Activated CD8-positive, alpha-beta T cell treated with anti-CD3 and anti-CD28 coated beads, Interleukin-2, amount 10 ng/mL, durations not matched to agents 7 days and 5 days (primary cell): ENCODE measurements at regions not wholly inside any gene's neighbourhood (a gene's known extent, or its start where the extent isn't known, plus 50 kb on each side); places are given as distances from the start of the nearest gene placed in this dataset.

Experiments
- ATAC-seq: fragments of 150-1000 bp; cut with Tn5 transposase; one replicate; pipeline ENCODE4 v1.10.0; 2021; ENCODE audit warnings: moderate library complexity
- CTCF ChIA-PET: fragments of 350-600 bp; sonication (Branson Sonifier 250); formaldehyde crosslinking; loops from one replicate; lab custom pipeline; 2021; ENCODE audit warnings: antibody characterized with exemption; lab: Charles Lee
- POLR2A ChIA-PET: fragments of 350-600 bp; sonication (Branson Sonifier 250); formaldehyde crosslinking; loops from one replicate; lab custom pipeline; 2021; ENCODE audit warnings: antibody characterized with exemption; lab: Charles Lee
- DNase-seq: peaks from one replicate; pipeline ENCODE4 v3.0.0-alpha.2; 2020
- H3K27ac Mint-ChIP-seq: one replicate; pipeline ENCODE4 v1.8.0; 2021; ENCODE audit warnings: mild to moderate bottlenecking, mixed read lengths
- H3K27me3 Mint-ChIP-seq: one replicate; pipeline ENCODE4 v1.8.0; 2021; ENCODE audit warnings: low read depth, mixed read lengths
- H3K36me3 Mint-ChIP-seq: one replicate; pipeline ENCODE4 v1.8.0; 2021; ENCODE audit warnings: low read depth, mixed read lengths
- H3K4me1 Mint-ChIP-seq: one replicate; pipeline ENCODE4 v1.8.0; 2021; ENCODE audit warnings: low read depth, mixed read lengths
- H3K4me3 Mint-ChIP-seq: one replicate; pipeline ENCODE4 v1.8.0; 2021; ENCODE audit warnings: mild to moderate bottlenecking, mixed read lengths
- H3K9me3 Mint-ChIP-seq: one replicate; pipeline ENCODE4 v1.8.0; 2022; ENCODE audit warnings: mixed read lengths; ENCODE audit not compliant: insufficient read depth

DNA sequence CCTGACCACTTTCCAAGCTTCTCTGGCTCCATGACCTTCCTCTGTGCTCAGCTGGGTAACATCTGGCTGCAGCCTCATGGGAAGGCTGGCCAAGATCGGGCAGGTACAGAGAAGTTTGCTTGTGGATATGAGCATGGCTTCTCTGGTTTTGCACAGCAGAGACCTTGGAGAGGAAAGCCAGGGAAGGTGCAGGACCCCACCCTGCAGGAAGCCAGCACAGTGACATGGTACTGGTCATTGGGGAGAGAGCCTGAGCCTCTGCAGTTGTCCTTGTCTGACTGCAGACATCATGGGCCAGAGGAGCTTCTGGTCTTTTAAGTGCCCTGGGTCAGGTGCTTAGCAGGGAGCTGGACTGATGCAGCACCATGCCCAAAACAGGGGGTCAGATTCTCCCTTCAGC is 70.6 kb upstream of the LEP start:
- no peaks in the 10 kb centered on the region for H3K36me3 Mint-ChIP-seq
- ChIA-PET CTCF (no interaction called here), POLR2A (no interaction called here)
- peaks cover 50% of the 10 kb centered on the region for H3K27me3 Mint-ChIP-seq
- H3K4me1 Mint-ChIP-seq, result peaks cover 25% of the 10 kb centered on the region
- H3K4me3 Mint-ChIP-seq, result no peak overlapping the region
- no peak overlapping the region for H3K27ac Mint-ChIP-seq
- no peaks in the 10 kb centered on the region for H3K9me3 Mint-ChIP-seq
- no peak for DNase-seq
- no peak for ATAC-seq

DNA sequence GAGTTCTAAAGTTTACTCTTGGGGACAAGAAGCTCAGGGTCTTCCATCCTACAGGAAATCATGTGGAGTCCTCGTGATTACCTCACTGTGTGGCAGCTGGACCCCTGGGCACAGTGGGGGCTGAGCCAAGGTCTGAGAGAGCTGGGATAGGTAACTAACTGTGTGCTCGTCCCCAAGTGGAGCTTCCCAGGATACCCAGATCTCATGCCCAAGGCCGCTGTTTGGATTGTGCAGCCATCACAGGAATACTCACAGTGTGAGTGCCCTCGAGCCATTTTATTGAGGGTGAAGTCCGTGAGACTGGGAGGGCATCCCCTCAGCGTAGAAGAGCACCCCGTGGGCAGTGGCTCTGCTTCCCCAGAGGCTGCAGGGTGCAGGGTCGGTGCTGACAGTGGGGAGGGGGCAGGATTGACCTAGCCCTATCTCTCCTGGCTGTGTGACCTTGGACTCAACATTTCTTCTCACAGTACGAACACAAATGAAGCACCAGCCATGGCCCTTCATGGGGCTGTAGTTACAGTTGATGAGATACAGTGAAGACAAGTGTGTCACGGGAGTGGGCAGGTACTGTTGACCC is 69.6 kb upstream of the LEP start:
- Mint-ChIP-seq H3K36me3 (no peaks in the 10 kb centered on the region), H3K27me3 (peaks cover 42% of the 10 kb centered on the region), H3K27ac (no peak overlapping the region), H3K4me1 (peaks cover 25% of the 10 kb centered on the region), H3K9me3 (no peaks in the 10 kb centered on the region), H3K4me3 (no peak overlapping the region)
- no peak for DNase-seq
- ATAC-seq, result no peak
- CTCF ChIA-PET, result interaction anchor here (1.1 kb wide), 1 partner anchor 38 kb away, joined by 3 read pairs; no protein-coding TSS in a partner anchor
- POLR2A ChIA-PET, result no interaction called here

DNA sequence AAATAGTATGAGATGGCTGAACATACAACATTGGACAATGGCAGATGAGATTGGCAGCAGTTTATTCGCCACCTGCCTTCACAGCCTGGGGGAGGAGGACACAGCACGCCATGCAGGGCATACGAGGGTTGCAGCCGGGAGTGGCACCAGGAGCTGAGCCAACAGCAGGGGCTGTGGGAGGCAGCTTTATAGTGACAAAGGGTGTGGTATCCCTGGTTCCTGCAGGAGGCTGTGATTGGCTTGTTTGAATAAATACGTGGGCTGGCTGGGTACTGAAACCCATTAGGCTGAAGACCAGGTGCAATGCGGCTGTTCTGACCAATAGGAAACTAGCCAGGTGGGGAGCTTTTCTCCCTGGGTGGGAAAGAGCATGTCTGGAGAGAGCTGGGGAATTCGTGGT is 68.9 kb upstream of the LEP start:
- no peak overlapping the region for H3K4me3 Mint-ChIP-seq
- no peaks in the 10 kb centered on the region for H3K36me3 Mint-ChIP-seq
- H3K27me3 Mint-ChIP-seq, result peaks cover 42% of the 10 kb centered on the region
- ChIA-PET POLR2A (no interaction called here), CTCF (no interaction called here)
- H3K27ac Mint-ChIP-seq, result no peak overlapping the region
- H3K4me1 Mint-ChIP-seq, result peaks cover 20% of the 10 kb centered on the region
- DNase-seq (no peak), ATAC-seq (no peak)
- no peaks in the 10 kb centered on the region for H3K9me3 Mint-ChIP-seq

DNA sequence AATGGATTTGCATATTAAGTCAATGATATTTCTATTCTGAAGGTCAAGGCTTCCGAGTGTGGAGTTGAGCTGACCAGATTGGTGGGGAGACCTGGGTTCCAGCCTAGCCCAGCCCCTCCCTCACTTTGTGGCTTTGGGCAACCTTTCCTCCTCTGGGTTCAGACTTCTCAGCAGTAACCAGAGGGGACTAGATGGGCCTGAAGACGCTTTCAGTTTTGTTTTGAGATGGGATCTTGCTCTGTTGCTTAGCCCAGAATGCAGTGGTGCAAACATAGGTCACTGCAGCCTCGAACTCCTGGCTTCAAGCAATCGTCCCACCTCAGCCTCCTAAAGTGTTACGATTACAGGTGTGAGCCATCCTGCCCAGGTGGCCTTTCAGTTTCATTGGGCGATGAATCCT is 68.1 kb upstream of the LEP start:
- Mint-ChIP-seq H3K36me3 (no peaks in the 10 kb centered on the region), H3K4me3 (no peak overlapping the region), H3K4me1 (peaks cover 18% of the 10 kb centered on the region), H3K9me3 (no peaks in the 10 kb centered on the region), H3K27ac (no peak overlapping the region), H3K27me3 (peaks cover 40% of the 10 kb centered on the region)
- no peak for DNase-seq
- ChIA-PET POLR2A (no interaction called here), CTCF (no interaction called here)
- ATAC-seq, result no peak

DNA sequence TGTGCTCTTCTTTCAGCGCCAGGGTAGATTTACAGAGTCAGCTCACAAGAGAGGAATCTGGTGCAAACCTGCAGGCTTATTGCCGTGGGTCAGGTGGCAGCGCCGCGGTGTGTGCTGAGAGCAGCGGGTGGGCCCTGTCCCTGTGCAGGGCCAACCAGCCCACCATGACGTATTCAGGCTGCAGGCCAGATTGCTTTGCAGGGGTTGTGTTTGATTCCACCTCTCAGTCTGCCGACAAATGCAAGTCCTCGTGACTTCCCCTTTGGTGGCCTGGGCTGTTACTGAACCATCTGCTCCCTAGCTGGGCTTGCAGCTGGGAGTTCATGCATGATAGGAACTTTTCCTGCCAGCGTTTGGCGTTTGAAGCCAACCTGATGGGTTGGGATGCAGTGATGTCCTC is 66.7 kb upstream of the LEP start:
- Mint-ChIP-seq H3K27me3 (peaks cover 28% of the 10 kb centered on the region), H3K4me1 (peaks cover 8% of the 10 kb centered on the region), H3K36me3 (no peaks in the 10 kb centered on the region), H3K4me3 (no peak overlapping the region), H3K9me3 (no peaks in the 10 kb centered on the region), H3K27ac (no peak overlapping the region)
- ChIA-PET CTCF (interaction anchor here (0.6 kb wide), 1 partner anchor 192 kb away, joined by 4 read pairs; no protein-coding TSS in a partner anchor), POLR2A (no interaction called here)
- ATAC-seq (no peak), DNase-seq (no peak)

DNA sequence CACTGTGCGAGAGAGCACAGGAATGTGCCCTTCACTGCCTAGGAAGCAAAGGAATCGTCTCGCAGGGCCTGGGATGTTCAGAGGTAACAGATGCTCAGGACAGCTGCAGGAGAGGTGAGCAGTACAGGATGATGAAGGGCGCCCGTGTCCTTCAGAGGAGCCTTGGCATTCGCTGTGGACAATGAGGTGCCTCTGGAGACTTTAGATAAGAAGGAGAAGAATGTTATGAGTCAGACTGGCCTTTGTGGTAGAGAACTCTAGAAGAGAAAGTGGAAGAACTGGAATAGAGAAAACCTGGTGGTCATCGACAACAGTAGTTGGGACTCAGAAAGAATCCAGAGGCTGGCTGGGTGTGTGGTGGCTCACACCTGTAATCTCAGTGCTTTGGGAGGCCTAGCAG is 64.4 kb upstream of the LEP start:
- ChIA-PET CTCF (no interaction called here), POLR2A (no interaction called here)

DNA sequence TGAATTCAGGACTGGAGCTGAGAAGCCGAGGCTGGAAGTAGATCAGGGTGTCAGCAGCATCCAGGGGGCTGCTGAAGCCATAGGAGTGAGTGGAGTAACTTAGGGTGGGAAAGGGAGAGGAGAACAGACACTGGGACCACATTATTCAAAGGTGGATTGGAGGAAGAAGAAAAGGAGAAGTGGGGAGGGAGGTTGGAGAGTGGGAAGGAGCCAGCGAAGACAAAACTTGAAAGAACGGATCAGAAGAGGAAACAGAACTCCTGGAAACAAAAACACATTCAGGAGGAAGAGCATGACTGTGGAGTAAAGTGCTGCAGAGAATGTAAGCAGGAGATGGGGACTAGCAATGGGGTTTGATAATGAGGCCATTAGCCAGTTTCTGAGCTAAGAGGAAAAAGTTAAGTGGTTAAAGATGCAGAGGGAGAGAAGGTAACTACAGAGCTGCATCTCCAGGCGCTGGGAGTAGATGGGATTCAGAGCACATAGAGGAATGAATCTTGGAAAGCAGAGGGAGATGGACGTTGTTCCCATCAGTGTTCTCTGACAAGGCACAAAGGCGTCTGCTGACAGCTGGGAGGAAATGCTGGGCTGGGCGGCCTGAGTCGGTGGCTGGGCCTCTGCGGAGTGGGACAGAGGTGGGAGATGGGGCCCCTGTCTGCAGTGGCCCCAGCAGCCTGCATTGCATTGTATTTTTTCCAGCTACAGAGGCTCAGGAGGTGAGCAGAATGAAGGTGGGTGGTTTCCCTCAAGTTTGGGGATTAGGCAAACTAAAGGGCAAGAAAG is 63.1 kb upstream of the LEP start:
- DNase-seq (no peak), ATAC-seq (no peak)
- peaks cover 3% of the 10 kb centered on the region for H3K4me1 Mint-ChIP-seq
- no peak overlapping the region for H3K27ac Mint-ChIP-seq
- no peaks in the 10 kb centered on the region for H3K9me3 Mint-ChIP-seq
- peaks cover 39% of the 10 kb centered on the region for H3K27me3 Mint-ChIP-seq
- no peaks in the 10 kb centered on the region for H3K36me3 Mint-ChIP-seq
- no peak overlapping the region for H3K4me3 Mint-ChIP-seq
- ChIA-PET POLR2A (interaction anchor here (1.2 kb wide), 1 partner anchor 12 kb away, joined by 3 read pairs; no protein-coding TSS in a partner anchor), CTCF (no interaction called here)

More for the DNA sequence above, 64.4 kb upstream of the LEP start:
- H3K36me3 Mint-ChIP-seq, result no peaks in the 10 kb centered on the region
- H3K27me3 Mint-ChIP-seq, result peaks cover 27% of the 10 kb centered on the region
- H3K4me1 Mint-ChIP-seq, result peaks cover 7% of the 10 kb centered on the region
- ATAC-seq (no peak), DNase-seq (no peak)
- H3K4me3 Mint-ChIP-seq, result no peak overlapping the region
- H3K9me3 Mint-ChIP-seq, result no peaks in the 10 kb centered on the region
- no peak overlapping the region for H3K27ac Mint-ChIP-seq

DNA sequence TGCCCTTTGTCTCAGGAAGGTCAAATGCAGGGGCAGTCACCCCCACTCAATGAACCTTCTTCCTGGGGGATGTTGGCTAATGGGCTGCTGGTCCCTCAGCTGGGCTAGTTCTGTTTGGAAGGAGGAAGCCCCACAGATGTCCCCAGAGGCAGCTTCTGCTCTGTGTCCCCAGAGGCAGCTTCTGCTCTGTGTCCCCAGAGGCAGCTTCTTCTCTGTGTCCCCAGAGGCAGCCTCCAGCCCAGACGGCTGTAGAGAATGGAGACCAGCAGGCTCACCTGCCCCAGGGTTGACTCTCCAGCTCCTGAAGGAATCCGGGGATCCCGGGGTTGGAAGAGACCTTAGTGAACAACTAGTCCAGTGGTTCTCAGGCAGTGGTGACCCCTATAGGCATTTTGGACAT is 62.5 kb upstream of the LEP start:
- ATAC-seq (no peak), DNase-seq (no peak)
- Mint-ChIP-seq H3K9me3 (no peaks in the 10 kb centered on the region), H3K4me3 (no peak overlapping the region), H3K27me3 (peaks cover 36% of the 10 kb centered on the region), H3K27ac (no peak overlapping the region), H3K36me3 (no peaks in the 10 kb centered on the region), H3K4me1 (no peaks in the 10 kb centered on the region)
- ChIA-PET CTCF (no interaction called here), POLR2A (no interaction called here)

DNA sequence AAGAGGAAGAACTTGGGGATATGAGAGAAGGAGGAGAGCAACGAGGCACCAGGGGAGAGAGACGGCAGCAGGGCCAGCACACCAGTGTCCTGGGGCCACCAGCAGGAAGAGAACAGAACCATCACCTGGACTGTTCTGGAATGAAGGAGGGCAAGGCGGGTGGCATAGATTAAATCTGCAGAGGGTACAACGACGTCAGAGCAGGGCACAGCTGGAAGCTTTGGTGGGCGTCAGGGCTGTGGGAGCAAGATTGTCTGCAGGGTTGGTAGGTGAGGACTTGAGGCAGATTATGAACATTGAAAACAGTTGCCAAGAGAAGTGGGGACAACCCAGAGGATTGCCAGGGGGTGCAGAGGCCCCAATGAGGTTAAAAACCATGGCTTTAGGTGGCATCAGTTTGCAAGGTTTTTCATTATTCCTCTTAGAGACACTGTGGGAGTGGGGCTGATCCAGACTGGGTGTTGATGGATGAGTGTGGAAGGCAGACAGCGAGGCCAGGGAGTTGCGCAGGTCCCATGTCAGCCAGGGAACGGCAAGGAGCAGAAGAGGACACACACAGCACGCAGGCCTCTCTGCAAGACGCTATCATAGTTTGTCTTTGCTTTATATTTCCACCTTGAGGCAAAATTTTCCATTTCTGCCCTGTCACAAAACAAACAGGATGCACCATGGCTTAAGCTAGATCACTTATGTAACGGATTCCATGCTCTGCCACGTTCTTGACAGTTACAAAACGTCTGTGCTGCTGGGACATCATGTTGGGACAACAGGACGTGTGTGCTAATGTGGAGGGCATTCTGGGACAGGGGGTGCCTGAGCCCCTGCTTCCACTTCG is 52.5 kb upstream of the LEP start:
- DNase-seq, result no peak
- Mint-ChIP-seq H3K4me1 (no peaks in the 10 kb centered on the region), H3K27me3 (peaks cover 34% of the 10 kb centered on the region), H3K36me3 (no peaks in the 10 kb centered on the region), H3K4me3 (no peak overlapping the region), H3K9me3 (no peaks in the 10 kb centered on the region), H3K27ac (no peak overlapping the region)
- ATAC-seq, result no peak
- ChIA-PET POLR2A (no interaction called here), CTCF (no interaction called here)

DNA sequence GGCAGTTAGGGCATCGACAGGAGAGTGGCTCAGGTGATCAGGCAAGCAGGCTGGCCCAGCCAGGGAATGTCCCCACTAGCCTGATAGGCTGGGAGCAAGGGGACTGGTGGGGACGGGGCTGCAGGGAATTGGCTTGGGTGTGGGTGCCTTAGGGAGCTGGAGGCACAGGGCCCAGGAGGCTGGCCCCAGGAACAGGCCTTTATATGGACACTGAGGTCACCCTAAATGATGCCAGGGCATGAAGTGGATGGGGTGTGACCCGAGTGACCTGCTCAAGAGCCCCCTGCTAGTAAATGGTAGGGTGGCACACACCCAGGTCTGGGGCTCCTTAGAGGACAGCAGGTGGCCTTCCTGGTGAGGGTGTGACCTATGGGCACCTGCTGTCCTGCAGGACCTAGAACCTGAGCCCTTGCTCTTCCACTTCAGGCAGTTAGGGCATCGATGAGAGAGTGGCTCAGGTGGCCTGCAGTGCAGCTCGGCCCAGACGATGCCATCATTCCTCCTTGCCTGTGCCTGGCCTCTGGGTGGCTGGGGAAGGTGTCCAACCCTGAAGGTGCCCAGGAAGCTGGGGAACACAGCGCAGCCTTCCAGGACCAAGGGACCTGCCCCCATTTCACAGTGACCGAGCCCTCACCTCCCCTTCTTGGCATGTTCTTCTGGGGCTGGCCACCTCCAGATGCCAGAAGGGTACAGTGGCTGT is 51.7 kb upstream of the LEP start:
- ATAC-seq, result no peak
- peaks cover 32% of the 10 kb centered on the region for H3K27me3 Mint-ChIP-seq
- ChIA-PET CTCF (no interaction called here), POLR2A (no interaction called here)
- H3K4me1 Mint-ChIP-seq, result no peaks in the 10 kb centered on the region
- H3K4me3 Mint-ChIP-seq, result no peak overlapping the region
- H3K36me3 Mint-ChIP-seq, result no peaks in the 10 kb centered on the region
- H3K27ac Mint-ChIP-seq, result no peak overlapping the region
- H3K9me3 Mint-ChIP-seq, result no peaks in the 10 kb centered on the region
- DNase-seq, result no peak

DNA sequence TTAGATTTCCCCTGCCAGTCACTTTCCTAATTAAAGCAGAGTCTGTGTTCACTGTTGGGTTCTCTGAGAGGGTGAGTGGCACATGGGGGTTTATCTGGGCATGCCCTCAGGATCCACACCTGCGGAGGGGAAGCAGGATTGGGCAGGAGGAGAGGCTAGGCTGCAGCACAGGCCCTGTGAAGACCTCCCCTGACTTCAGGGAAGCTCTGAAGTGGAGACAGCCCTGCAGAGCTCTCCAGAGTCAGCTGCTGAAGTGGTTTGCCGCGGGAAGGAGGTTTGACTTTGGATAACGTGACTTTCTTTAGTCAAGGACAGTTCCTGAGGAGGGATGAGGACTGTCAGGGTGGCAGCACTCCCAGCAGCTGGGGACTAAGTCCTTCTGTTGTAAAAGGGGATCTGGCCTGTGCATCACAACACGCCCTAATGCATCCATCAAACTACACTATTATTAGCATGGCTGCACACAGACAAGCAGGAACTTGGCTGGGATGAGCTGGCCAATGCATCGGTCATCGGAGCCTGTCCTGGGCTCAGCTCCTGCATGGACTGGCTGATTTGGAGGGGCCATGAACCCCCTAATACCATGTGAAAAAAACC is 50.9 kb upstream of the LEP start:
- Mint-ChIP-seq H3K9me3 (peaks cover 4% of the 10 kb centered on the region), H3K4me1 (no peaks in the 10 kb centered on the region), H3K27ac (peak overlapping the region; percentile 17), H3K27me3 (peaks cover 37% of the 10 kb centered on the region), H3K4me3 (no peak overlapping the region), H3K36me3 (peaks cover 3% of the 10 kb centered on the region)
- ChIA-PET CTCF (interaction anchor here (1.4 kb wide), 1 partner anchor 20 kb away, joined by 4 read pairs; no protein-coding TSS in a partner anchor), POLR2A (no interaction called here)
- DNase-seq (no peak), ATAC-seq (no peak)
